HepG2 (cell line): ENCODE measurements at regions not wholly inside any gene's neighbourhood (a gene's known extent, or its start where the extent isn't known, plus 50 kb on each side); places are given as distances from the start of the nearest gene placed in this dataset.

Experiments
- ATAC-seq: fragments of 200-7000 bp; cut with Tn5 transposase; 3 replicates; pipeline ENCODE4 v1.9.1; 2020; ENCODE audit warnings: mild to moderate bottlenecking, moderate library complexity
- BruUV-seq: library from RNA; stranded (reverse); fragments of 400-500 nt; replicated peaks from 2 replicates; lab custom pipeline; 2021; lab: Mats Ljungman, UMichigan
- CTCF ChIA-PET: fragments of 300-600 bp; formaldehyde crosslinking; extraction: SDS; loops from one replicate; lab custom pipeline; 2021; ENCODE audit warnings: low total read pairs, inconsistent platforms, low intra/inter-chr PET ratio; lab: Yijun Ruan, JAX
- POLR2A ChIA-PET: fragments of 350-600 bp; sonication (Branson Sonifier 250); formaldehyde crosslinking; loops from one replicate; lab custom pipeline; 2020; ENCODE audit warnings: antibody characterized with exemption, inconsistent platforms; lab: Yijun Ruan, JAX
- DNase-seq: peaks from one replicate; pipeline ENCODE4 v3.0.0-alpha.2; 2015; ENCODE audit warnings: low spot score
- FAIRE-seq: peaks from 3 replicates; lab custom pipeline; 2011; peaks lifted over from hg19 to GRCh38; lab: Jason Lieb, UNC
- H2AFZ ChIP-seq: one replicate; pipeline ENCODE4 v1.6.1; 2011; ENCODE audit warnings: low read length, inconsistent platforms
- H3K27ac ChIP-seq: fragments of 300-600 bp; 3 replicates; pipeline ENCODE4 v1.8.0; 2011; ENCODE audit warnings: mixed run types, mild to moderate bottlenecking, mixed read lengths, low read length, inconsistent platforms; ENCODE audit not compliant: insufficient read depth; ENCODE audit errors: extremely low read length
- H3K27me3 ChIP-seq, 2 experiments: fragments of 200-600 bp in 1 of 2; 2 replicates in 1 of 2; 3 replicates in 1 of 2; pipeline versions ENCODE4 v1.6.0 to v1.8.0; 2011; ENCODE audit warnings: low read length in 2 of 2, mild to moderate bottlenecking in 2 of 2, moderate library complexity in 2 of 2, inconsistent platforms in 1 of 2; ENCODE audit not compliant: insufficient read depth in 2 of 2, control insufficient read depth in 1 of 2
- H3K36me3 ChIP-seq, 2 experiments: fragments of 200-600 bp in 1 of 2; replicated peaks in 1 of 2; 2 replicates in 1 of 2; 3 replicates in 1 of 2; pipeline versions ENCODE4 v1.5.1 to v1.8.0; 2011; ENCODE audit warnings: low read length in 2 of 2, inconsistent platforms in 1 of 2; ENCODE audit not compliant: insufficient read depth in 2 of 2, control insufficient read depth in 1 of 2
- H3K4me1 ChIP-seq: 2 replicates; pipeline ENCODE4 v1.5.1; 2012; ENCODE audit warnings: low read length, inconsistent platforms; ENCODE audit not compliant: insufficient read depth
- H3K4me2 ChIP-seq: 2 replicates; pipeline ENCODE4 v1.6.0; 2011; ENCODE audit warnings: low read depth, low read length, inconsistent platforms
- H3K4me3 ChIP-seq, 3 experiments: fragments of 200-600 bp in 1 of 3; sonication (generic), shearing (Covaris generic) in 1 of 3; replicated peaks in 1 of 3; 2 replicates each; pipeline ENCODE4 v1.5.1; 2011 to 2016; ENCODE audit warnings: low read length in 3 of 3, inconsistent platforms in 2 of 3, low read depth in 2 of 3, mild to moderate bottlenecking in 2 of 3, control low read depth in 1 of 3, mixed read lengths in 1 of 3; ENCODE audit not compliant: insufficient read depth in 1 of 3
- H3K79me2 ChIP-seq: one replicate; pipeline ENCODE4 v1.6.1; 2011; ENCODE audit warnings: low read length, inconsistent platforms; ENCODE audit not compliant: insufficient read depth
- H3K9ac ChIP-seq: 2 replicates; pipeline ENCODE4 v1.6.0; 2011; ENCODE audit warnings: mild to moderate bottlenecking, low read depth, low read length, inconsistent platforms; ENCODE audit not compliant: insufficient read depth
- H3K9me3 ChIP-seq: 2 replicates; pipeline ENCODE4 v1.5.1; 2012; ENCODE audit warnings: mild to moderate bottlenecking, low read length
- H4K20me1 ChIP-seq: 2 replicates; pipeline ENCODE4 v1.6.0; 2011; ENCODE audit warnings: inconsistent platforms, mild to moderate bottlenecking, low read length, moderate library complexity; ENCODE audit not compliant: insufficient read depth
- BCLAF1 ChIP-seq: fragments of 450-650 bp; IDR thresholded peaks from 2 replicates; pipeline ENCODE4 v1.6.1; 2017; ENCODE audit warnings: mild to moderate bottlenecking
- EEA1 ChIP-seq: sonication (generic); formaldehyde crosslinking; IDR thresholded peaks from 2 replicates; pipeline ENCODE4 v1.5.1; 2020; ENCODE audit warnings: mild to moderate bottlenecking, missing genetic modification reagents, borderline replicate concordance
- IRF9 ChIP-seq: sonication (generic); formaldehyde crosslinking; IDR thresholded peaks from 2 replicates; pipeline ENCODE4 v1.8.0; 2022; ENCODE audit warnings: missing genetic modification reagents, mild to moderate bottlenecking, borderline replicate concordance
- MTA1 ChIP-seq: sonication (generic); formaldehyde crosslinking; IDR thresholded peaks from 2 replicates; pipeline ENCODE4 v1.4.0; 2020; ENCODE audit warnings: missing genetic modification reagents, mild to moderate bottlenecking, borderline replicate concordance
- RFXANK ChIP-seq: IDR thresholded peaks from 2 replicates; pipeline ENCODE4 v1.6.1; 2016
- SAP130 ChIP-seq: IDR thresholded peaks from 2 replicates; pipeline ENCODE4 v1.6.1; 2016; ENCODE audit warnings: low read depth
- ZNF205 ChIP-seq: IDR thresholded peaks from 2 replicates; pipeline ENCODE4 v1.6.1; 2018; ENCODE audit warnings: missing biosample characterization, missing genetic modification reagents
- ZNF274 ChIP-seq: sonication (generic); formaldehyde crosslinking; IDR thresholded peaks from 2 replicates; pipeline ENCODE4 v1.5.1; 2020; ENCODE audit warnings: mild to moderate bottlenecking, missing genetic modification reagents
- ZNF629 ChIP-seq: sonication (generic); formaldehyde crosslinking; conservative IDR thresholded peaks from 2 replicates; pipeline ENCODE4 v1.5.0; 2020; ENCODE audit warnings: missing genetic modification reagents
- WGBS: methylation state at CpG from one replicate; pipeline ENCODE4 v1.1.6; 2017; ENCODE audit warnings: low lambda C conversion rate; 5-methylcytosine and 5-hydroxymethylcytosine counted together
- in situ Hi-C: cut with HindIII; loops from 2 replicates; pipeline ENCODE4 v1.10.0; 2017; ENCODE audit warnings: low pct_unique_long_range_greater_than_20kb; ENCODE audit not compliant: extremely low pct_ligation_motif_present
- intact Hi-C: fragments of 100-400 bp; cut with micrococcal nuclease; formaldehyde crosslinking; loops from one replicate; pipeline ENCODE4 v1.10.0; 2022; ENCODE audit not compliant: unreplicated experiment
- TF ChIP-seq, protein P1 (sequence below): fragments of 450-650 bp; IDR thresholded peaks from 2 replicates; pipeline ENCODE4 v1.6.1; 2016

GRCh38 chr18:40314199-40314598 lies 1640.8 kb upstream of the PIK3C3 start:
- Histone ChIP-seq H3K4me3 (no peak overlapping the region), H3K27me3 (no peaks in the 10 kb centered on the region), H3K9me3 (no peaks in the 10 kb centered on the region), H3K79me2 (no peaks in the 10 kb centered on the region), H3K36me3 (no peaks in the 10 kb centered on the region), H3K27ac (no peak overlapping the region), H3K9ac (no peak overlapping the region), H3K4me2 (no peak overlapping the region), H2AFZ (no peak overlapping the region), H3K4me1 (no peaks in the 10 kb centered on the region), H4K20me1 (no peaks in the 10 kb centered on the region)
- no peak for ATAC-seq
- BruUV-seq = no TSS peak
- in situ Hi-C loops = no loop called here
- ChIA-PET POLR2A (no interaction called here), CTCF (no interaction called here)
- 0% methylated on average over 2 of the region's 2 CpGs for WGBS
- no peak for TF ChIP-seq IRF9 (CRISPR knock-in tag)
- TF ChIP-seq, protein P1, sequence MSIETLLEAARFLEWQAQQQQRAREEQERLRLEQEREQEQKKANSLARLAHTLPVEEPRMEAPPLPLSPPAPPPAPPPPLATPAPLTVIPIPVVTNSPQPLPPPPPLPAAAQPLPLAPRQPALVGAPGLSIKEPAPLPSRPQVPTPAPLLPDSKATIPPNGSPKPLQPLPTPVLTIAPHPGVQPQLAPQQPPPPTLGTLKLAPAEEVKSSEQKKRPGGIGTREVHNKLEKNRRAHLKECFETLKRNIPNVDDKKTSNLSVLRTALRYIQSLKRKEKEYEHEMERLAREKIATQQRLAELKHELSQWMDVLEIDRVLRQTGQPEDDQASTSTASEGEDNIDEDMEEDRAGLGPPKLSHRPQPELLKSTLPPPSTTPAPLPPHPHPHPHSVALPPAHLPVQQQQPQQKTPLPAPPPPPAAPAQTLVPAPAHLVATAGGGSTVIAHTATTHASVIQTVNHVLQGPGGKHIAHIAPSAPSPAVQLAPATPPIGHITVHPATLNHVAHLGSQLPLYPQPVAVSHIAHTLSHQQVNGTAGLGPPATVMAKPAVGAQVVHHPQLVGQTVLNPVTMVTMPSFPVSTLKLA = no peak
- no peak for TF ChIP-seq BCLAF1
- no peak for TF ChIP-seq MTA1 (CRISPR knock-in tag)
- TF ChIP-seq ZNF274 (CRISPR knock-in tag) = no peak
- no peak for TF ChIP-seq RFXANK (CRISPR knock-in tag)
- TF ChIP-seq ZNF629 (CRISPR knock-in tag) = no peak
- no peak for TF ChIP-seq ZNF205 (CRISPR knock-in tag)
- TF ChIP-seq EEA1 (CRISPR knock-in tag) = no peak
- TF ChIP-seq SAP130 (CRISPR knock-in tag) = no peak
- intact Hi-C loops = no loop called here
- no peak for FAIRE-seq
- no peak for DNase-seq
